B cell (primary cell): ENCODE measurements at regions not wholly inside any gene's neighbourhood (a gene's known extent, or its start where the extent isn't known, plus 50 kb on each side); places are given as distances from the start of the nearest gene placed in this dataset.

Experiments
- EZH2 ChIP-seq: IDR thresholded peaks from 2 replicates; pipeline ENCODE4 v1.6.1; 2012; ENCODE audit warnings: borderline replicate concordance, low read depth, mild to moderate bottlenecking, moderate library complexity, low read length; ENCODE audit not compliant: insufficient read depth, poor library complexity, severe bottlenecking
- TF ChIP-seq, protein P1 (sequence below): fragments of 200-600 bp; IDR thresholded peaks from one replicate; pipeline ENCODE4 v1.8.0; 2022; ENCODE audit warnings: antibody characterized with exemption, mild to moderate bottlenecking

DNA sequence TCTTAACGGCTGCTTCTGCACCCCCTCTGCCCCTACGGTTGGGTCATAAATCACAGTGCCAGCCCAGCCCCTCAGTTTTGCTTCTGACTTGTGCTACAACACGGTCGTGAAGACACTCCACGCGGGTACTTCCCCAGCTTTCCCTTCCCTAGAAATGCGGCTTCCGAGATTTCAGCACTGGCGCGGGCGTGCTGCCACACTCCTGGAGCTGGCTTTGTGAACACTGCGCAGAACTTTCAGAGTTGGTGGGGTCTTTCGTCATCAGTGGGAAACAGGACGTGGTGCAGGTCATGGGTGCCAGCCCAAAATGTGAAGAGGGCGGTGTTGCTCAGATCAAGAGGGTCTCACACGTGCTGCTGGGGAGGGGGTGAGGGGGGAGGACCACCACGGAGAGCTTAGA lies 733.0 kb upstream of the SALL3 start:
- TF ChIP-seq, protein P1, sequence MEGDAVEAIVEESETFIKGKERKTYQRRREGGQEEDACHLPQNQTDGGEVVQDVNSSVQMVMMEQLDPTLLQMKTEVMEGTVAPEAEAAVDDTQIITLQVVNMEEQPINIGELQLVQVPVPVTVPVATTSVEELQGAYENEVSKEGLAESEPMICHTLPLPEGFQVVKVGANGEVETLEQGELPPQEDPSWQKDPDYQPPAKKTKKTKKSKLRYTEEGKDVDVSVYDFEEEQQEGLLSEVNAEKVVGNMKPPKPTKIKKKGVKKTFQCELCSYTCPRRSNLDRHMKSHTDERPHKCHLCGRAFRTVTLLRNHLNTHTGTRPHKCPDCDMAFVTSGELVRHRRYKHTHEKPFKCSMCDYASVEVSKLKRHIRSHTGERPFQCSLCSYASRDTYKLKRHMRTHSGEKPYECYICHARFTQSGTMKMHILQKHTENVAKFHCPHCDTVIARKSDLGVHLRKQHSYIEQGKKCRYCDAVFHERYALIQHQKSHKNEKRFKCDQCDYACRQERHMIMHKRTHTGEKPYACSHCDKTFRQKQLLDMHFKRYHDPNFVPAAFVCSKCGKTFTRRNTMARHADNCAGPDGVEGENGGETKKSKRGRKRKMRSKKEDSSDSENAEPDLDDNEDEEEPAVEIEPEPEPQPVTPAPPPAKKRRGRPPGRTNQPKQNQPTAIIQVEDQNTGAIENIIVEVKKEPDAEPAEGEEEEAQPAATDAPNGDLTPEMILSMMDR = no peak
- TF ChIP-seq EZH2 = no peak
